AG10803 (cell line): ENCODE measurements at regions not wholly inside any gene's neighbourhood (a gene's known extent, or its start where the extent isn't known, plus 50 kb on each side); places are given as distances from the start of the nearest gene placed in this dataset.

Experiments
- DNase-seq: peaks from one replicate; pipeline ENCODE4 v3.0.0; 2010; ENCODE audit warnings: low read depth
- H3K4me3 ChIP-seq: 2 replicates; pipeline ENCODE4 v1.5.1; 2011; ENCODE audit warnings: mild to moderate bottlenecking, low read length, control low read depth
- CTCF ChIP-seq: conservative IDR thresholded peaks from 2 replicates; pipeline ENCODE4 v1.5.1; 2011; ENCODE audit warnings: mild to moderate bottlenecking, low read length, control low read depth, inconsistent platforms

- DNase-seq, result peak; percentile 39
- peak; percentile 63 for TF ChIP-seq CTCF
- H3K4me3 ChIP-seq, result no peak overlapping the region
Observed at GRCh38 chr12:4107436-4107878, 166.1 kb upstream of the CCND2 start.

GRCh38 chr12:4106621-4107020 is 166.9 kb upstream of the CCND2 start:
- no peak for TF ChIP-seq CTCF
- no peak for DNase-seq
- H3K4me3 ChIP-seq, result no peak overlapping the region

GRCh38 chr12:4104722-4105244 is 168.8 kb upstream of the CCND2 start:
- DNase-seq, result no peak
- TF ChIP-seq CTCF, result no peak
- H3K4me3 ChIP-seq, result no peak overlapping the region

- TF ChIP-seq CTCF, result no peak
- H3K4me3 ChIP-seq, result no peak overlapping the region
- DNase-seq, result no peak
Observed at GRCh38 chr12:4099276-4099675, 174.3 kb upstream of the CCND2 start.

GRCh38 chr12:4091016-4091743 is 182.4 kb upstream of the CCND2 start:
- TF ChIP-seq CTCF, result no peak
- no peak overlapping the region for H3K4me3 ChIP-seq
- DNase-seq, result no peak

GRCh38 chr12:4089956-4090355 is 183.6 kb upstream of the CCND2 start:
- no peak for DNase-seq
- no peak overlapping the region for H3K4me3 ChIP-seq
- TF ChIP-seq CTCF, result no peak

GRCh38 chr12:4089121-4089606 is 184.4 kb upstream of the CCND2 start:
- no peak for DNase-seq
- no peak for TF ChIP-seq CTCF
- H3K4me3 ChIP-seq, result no peak overlapping the region
